Suppressor macrophage treated with lipopolysaccharide for 1 hour (primary cell): ENCODE measurements at regions not wholly inside any gene's neighbourhood (a gene's known extent, or its start where the extent isn't known, plus 50 kb on each side); places are given as distances from the start of the nearest gene placed in this dataset.
"Not testable (repeated sequence)": the region's sequence is repeated elsewhere in the genome, so short reads cannot be mapped to it uniquely, and the experiment has no call there.

Source experiments
- DNase-seq, 3 donors: peaks; one replicate each; pipeline ENCODE4 v3.0.0-alpha.2; 2020 to 2022

- DNase-seq, result no peak
Observed at GRCh38 chr15:95205077-95205476, 973.7 kb downstream of the MCTP2 start.

GRCh38 chr15:95205830-95206229 lies 974.5 kb downstream of the MCTP2 start:
- DNase-seq, result not testable (repeated sequence)

GRCh38 chr15:95208071-95208470 lies 976.7 kb downstream of the MCTP2 start:
- no peak for DNase-seq

GRCh38 chr15:95208988-95209387 lies 977.6 kb downstream of the MCTP2 start:
- no peak for DNase-seq

GRCh38 chr15:95210436-95210981 lies 979.1 kb downstream of the MCTP2 start:
- no peak for DNase-seq

GRCh38 chr15:95215017-95215416 lies 983.7 kb downstream of the MCTP2 start:
- no peak for DNase-seq

GRCh38 chr15:95226835-95227234 lies 995.5 kb downstream of the MCTP2 start:
- no peak for DNase-seq

GRCh38 chr15:95227235-95227634 lies 995.9 kb downstream of the MCTP2 start:
- DNase-seq, result no peak

GRCh38 chr15:95228856-95229555 lies 997.6 kb downstream of the MCTP2 start:
- DNase-seq, result no peak

GRCh38 chr15:95235033-95235432 lies 1003.7 kb downstream of the MCTP2 start:
- DNase-seq, result no peak

GRCh38 chr15:95247071-95247984 lies 1016.0 kb downstream of the MCTP2 start:
- no peak for DNase-seq

- DNase-seq, result no peak
Observed at GRCh38 chr15:95249524-95249923, 1018.2 kb downstream of the MCTP2 start.

- no peak for DNase-seq
Observed at GRCh38 chr15:95252404-95252803, 1021.0 kb downstream of the MCTP2 start.

- no peak for DNase-seq
Observed at GRCh38 chr15:95254263-95254662, 1022.9 kb downstream of the MCTP2 start.

- DNase-seq, result peak; percentile 62 to 69 (median 65)
Observed at GRCh38 chr15:95259513-95259912, 1028.2 kb downstream of the MCTP2 start.

- DNase-seq, result no peak
Observed at GRCh38 chr15:95259965-95260364, 1028.6 kb downstream of the MCTP2 start.

- no peak for DNase-seq
Observed at GRCh38 chr15:95260856-95261255, 1029.5 kb downstream of the MCTP2 start.

GRCh38 chr15:95261546-95261945 lies 1030.2 kb downstream of the MCTP2 start:
- no peak for DNase-seq

- no peak for DNase-seq
Observed at GRCh38 chr15:95261968-95262367, 1030.6 kb downstream of the MCTP2 start.

- DNase-seq, result no peak
Observed at GRCh38 chr15:95262866-95263564, 1031.7 kb downstream of the MCTP2 start.

GRCh38 chr15:95263751-95264150 lies 1032.4 kb downstream of the MCTP2 start:
- DNase-seq, result no peak

GRCh38 chr15:95265419-95265997 lies 1034.1 kb downstream of the MCTP2 start:
- no peak for DNase-seq
